Fibroblast of skin of abdomen (primary cell): ENCODE measurements at regions not wholly inside any gene's neighbourhood (a gene's known extent, or its start where the extent isn't known, plus 50 kb on each side); places are given as distances from the start of the nearest gene placed in this dataset.
A peak's percentile ranks its signal among the peaks of the same experiment; 100 is the strongest.
"Not testable (repeated sequence)": the region's sequence is repeated elsewhere in the genome, so short reads cannot be mapped to it uniquely, and the experiment has no call there.

Source experiments
- DNase-seq: peaks from one replicate; pipeline ENCODE4 v3.0.0-alpha.2; 2013

DNA sequence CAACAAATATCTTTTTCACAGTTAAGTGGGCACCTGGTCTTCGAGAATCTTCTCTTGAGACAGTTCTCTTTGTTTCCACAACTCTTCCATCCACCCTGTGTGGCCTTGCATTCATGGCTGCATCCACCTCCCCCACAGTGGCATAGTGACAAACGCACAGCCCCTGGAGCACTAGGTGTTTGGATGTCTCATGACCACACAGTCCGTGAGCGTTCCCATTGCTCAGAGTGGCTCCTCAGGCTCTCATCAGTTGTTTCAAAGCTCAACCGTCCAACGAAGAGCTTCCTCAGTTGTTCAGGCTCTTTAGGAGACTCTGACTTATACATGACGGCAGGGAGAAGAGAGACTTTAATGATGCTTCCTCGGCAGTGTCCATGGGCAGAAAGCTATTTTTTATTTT is 191.6 kb downstream of the CDRT15L2 start:
- DNase-seq = no peak

DNA sequence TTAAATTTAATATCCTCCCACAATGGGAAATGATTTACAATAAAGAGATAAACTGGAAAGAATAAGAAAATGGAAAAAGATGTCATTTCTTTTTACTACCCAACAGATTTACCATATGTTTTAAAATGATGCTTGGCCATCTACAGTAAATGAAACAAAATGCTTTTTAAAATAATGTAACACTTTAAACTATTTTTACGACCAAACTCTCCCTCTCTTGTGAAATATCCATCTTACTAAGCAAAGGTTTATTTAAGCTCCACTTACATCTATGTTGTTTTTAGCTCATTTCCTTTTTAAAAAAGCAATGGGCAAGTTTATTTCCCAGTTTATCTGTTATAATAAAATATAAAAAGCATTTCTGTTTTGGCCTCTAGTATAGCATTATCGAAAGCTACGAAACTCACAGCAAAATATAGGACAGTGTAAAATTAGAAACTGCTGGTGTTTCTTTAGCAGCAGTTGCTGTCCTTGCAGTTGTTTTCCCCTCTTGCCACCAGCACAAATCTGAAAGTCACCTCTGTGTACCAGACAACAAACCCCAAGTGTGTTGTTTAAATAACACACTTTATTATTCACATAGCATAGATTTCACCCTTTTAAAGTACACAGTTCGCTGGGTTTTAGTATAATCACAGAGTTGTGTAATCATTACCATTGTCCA is 195.1 kb downstream of the CDRT15L2 start:
- DNase-seq = no peak

DNA sequence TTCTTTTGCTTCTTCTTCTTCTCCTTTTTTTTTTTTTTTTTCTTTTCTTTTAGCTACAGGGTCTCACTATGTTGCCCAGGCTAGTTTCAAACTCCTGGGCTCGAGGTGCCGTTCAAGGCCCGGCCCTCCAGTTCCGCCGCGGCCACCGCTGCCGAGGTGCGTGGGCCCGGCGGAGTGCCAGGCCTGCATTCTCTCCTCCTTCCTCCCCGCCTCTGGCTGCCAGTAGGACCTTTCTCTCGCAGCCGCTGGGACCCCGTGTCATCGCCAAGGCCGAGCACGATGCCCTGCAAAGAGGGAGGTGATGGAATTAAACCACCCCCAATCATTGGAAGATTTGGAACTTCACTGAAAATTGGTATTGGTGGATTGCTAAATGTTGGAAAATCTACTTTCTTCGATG is 195.8 kb downstream of the CDRT15L2 start:
- DNase-seq = no peak

DNA sequence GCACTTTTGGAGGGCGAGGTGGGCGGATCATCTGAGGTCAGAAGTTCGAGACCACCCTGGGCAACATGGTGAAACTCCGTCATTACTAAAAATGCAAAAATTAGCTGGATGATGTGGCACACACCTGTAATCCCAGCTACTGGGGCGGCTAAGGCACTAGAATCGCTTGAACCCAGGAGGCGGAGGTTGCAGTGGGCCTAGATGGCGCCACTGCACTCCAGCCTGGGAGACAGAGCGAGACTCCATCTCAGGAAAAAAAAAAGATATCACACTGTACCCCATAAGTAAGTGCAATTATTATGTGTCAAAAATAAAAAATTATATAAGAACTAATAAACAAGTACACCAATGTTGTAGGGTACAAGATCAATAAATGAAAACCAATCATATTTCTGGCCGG is 200.0 kb downstream of the CDRT15L2 start:
- no peak for DNase-seq

DNA sequence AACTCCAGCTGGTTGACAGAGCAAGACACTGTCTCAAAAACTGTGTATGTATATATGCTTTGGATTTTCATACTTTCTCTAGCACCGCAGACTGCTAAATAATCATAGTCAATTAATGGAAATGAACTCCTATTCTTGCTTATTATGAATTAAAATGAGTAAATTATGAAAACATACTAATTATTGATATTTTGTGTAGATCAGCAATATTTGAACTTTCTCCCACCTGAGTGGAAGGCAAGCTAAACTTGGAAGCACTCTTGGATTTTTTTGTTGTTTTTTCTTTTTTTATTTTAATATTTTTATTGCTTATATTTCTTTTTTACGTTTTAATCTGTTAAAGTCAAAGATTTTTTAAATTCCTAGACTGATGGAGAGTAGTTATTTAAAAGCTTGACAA is 201.7 kb downstream of the CDRT15L2 start:
- no peak for DNase-seq

DNA sequence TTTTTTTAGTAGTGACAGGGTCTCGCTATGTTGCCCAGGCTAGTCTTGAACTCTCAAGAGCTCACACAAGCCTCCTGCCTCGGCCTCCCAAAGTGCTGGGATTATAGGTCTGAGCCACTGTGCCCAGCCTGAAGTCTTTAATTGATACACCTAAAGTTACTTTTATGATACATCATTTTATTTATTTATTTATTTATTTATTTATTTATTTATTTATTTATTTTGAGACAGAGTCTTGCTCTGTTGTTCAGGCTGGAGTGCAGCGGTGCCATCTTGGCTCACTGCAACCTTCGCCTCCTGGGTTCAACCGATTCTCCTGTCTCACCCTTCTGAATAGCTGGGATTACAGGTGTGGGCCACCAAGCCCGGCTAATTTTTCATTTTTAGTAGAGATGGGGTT is 202.3 kb downstream of the CDRT15L2 start:
- DNase-seq = not testable (repeated sequence)

DNA sequence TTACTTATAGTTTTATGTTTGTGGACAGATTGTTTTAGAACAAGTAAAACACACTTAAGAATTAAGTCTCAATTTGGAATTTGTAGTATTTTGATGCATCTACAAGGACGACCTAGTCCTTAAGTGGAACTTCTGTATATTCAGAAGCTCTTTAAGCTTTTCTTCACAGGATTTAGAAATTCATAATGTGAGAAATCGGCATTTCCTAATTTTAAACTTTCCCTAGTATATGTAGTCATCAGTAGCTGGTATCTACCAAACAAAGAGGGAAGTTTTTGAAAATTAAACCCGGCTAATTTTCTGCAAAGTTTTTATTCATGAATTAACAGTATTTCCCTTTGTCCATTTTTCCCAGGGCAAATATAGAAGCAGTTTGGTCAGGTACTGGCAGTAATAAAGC is 203.6 kb downstream of the CDRT15L2 start:
- no peak for DNase-seq

DNA sequence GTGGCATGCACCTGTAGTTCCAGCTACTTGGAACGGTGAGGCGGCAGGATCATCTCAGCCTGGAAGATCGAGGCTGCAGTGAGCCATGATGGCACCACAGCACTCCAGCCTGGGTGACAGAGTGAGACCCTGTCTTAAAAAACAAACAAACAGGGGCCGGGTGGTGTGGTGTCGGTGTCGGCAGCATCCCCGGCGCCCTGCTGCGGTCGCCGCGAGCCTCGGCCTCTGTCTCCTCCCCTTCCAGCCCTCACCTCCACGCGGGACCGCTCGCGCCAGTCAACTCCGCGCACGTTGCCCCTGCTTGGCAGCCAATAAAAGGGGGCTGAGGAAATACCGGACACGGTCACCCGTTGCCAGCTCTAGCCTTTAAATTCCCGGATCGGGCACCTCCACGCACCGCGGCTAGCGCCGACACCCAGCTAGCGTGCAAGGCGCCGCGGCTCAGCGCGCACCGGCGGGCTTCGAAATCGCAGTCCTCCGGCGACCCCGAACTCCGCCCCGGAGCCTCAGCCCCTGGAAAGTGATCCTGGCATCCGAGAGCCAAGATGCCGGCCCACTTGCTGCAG is 204.7 kb downstream of the CDRT15L2 start:
- no peak for DNase-seq

DNA sequence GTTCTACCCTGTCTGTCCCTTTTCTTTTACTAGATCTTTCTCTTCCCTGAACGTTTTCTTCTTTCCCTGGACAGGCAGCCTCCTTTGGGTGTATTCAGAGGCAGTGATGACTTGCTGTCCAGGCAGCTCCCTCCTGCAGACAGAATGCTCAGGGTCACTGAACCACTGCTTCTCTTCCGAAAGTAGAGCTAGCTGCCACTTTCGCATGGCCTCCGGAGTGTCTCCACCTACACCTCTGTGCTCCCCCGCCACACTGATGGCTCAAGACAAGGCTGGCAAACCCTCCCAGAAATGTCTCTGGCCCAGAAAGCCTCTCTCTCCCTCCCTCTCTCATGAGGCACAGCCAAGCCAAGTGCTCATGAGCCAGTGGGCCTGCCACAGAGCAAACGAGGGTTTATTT is 207.8 kb downstream of the CDRT15L2 start:
- no peak for DNase-seq

DNA sequence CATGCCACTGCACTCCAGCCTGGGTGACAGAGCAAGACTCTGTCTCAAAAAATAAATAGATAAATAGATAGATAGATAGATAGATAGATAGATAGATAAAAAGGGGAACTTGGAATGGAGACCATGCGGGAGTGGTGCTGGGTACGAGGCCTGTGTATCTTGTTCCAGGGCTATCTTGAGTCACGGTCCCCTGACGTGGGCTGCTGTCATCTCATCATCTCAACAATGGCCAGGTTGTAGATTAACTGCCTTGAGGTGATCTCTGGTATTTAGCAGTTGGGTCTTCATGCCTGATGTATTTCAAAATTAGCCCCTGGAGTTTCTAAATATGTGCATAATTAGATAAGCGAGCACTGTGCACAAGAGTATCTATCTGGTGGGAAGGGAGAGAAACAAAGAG is 212.1 kb downstream of the CDRT15L2 start:
- no peak for DNase-seq

DNA sequence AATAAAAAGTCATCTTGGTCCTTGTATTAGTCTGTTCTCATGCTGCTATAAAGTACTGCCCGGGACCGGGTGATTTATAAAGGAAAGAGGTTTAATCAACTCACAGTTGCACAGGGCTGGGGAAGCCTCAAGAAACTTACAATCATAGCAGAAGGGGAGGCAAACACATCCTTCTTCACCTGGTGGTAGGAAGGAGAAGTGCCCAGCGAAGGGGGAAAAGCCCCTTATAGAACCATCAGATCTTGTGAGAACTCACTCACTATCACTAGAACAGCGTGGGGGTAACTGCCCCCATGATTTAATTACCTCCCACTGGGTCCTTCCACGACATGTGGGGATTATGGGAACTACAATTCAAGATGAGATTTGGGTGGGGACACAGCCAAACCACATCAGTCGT is 215.0 kb downstream of the CDRT15L2 start:
- DNase-seq = not testable (repeated sequence)

DNA sequence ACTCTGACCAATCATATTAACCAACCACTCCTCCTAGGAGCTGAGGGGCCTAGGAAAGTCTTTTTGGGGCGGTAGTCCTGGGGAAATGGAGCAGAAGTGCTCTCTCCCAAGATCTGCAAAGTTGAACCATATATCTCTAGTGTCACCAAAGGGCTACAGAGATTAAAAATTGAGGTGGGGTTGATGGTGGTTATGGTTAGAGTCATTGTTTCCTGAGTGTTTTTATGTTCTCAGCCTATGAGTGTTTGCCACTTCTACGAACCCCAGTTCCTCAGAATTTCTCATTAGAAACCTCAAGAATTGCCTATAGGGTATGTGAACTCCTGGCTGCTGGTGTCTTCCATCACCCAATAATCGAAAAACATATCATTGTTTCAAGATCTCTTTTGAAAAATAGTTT is 217.8 kb downstream of the CDRT15L2 start:
- no peak for DNase-seq

DNA sequence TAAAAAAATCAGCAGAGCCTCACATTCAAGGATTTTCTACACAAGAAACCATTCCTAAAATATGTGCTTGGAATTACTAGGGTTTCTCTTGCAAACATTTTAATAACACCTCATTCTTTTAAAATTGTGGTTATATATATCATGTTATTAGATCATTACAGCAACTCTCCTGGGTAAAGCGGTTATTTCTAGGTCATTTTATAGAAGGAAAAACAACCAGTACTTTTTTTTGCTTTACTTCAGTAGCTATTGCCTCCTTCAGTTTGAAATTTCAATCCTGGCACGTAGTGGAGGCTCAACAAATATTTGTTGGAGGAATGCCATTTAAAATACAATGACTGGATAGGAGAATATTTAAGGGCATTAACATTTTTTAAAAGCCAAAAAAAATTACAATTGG is 220.6 kb downstream of the CDRT15L2 start:
- DNase-seq = peak; percentile 8

DNA sequence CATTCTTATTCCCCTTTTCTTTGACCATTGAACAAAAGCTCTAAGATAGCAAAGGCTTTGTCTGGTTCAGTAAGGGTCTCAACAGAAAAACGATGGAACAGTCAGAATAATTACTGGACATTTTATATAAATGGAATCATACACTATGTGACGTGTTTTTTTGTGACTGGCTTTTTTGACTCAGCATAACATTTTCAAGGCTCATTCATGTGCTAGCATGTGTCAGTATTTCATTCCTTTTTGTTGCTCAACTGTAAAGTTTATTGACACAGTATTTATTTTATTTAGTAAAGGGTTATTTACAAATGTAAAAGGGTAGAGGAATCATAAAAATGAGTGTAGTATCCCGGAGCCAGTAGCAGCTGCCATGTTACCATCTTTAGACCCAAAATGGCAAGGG is 226.2 kb downstream of the CDRT15L2 start:
- no peak for DNase-seq

DNA sequence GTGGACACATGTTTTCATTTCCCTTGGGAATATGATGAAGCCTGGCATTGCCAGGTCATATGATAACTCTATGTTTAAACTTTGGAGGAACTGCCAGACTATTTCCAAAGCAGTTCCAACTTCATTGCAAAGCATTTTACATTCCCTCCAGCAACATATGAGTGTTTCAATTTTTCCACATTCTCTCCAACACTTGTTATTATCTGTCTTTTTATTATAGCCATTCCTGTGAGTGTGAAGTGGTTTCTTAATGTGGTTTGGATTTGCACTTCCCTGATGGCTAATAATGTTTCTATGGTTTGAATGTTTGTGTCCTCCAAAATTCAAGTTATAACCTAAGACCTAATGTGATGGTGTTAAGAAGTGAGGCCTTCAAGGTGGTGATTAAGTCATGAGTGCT is 228.0 kb downstream of the CDRT15L2 start:
- not testable (repeated sequence) for DNase-seq

DNA sequence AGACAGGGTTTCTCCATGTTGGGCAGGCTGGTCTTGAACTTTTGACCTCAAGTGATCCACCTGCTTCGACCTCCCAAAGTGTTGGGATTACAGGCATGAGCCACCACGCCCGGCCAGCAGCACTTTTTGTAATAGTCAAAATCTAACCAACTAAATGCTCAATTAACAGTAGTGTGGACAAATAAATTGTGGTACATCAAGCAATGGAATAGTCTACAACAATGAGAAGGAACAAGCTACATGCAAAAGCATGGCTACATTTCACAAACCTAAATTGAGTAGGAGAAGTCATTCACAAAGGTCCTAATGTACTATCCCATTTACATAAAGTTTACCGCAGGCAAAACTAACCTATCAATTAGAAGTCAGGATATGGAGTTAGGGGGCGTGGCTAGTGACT is 227.4 kb downstream of the USP22 start:
- DNase-seq = not testable (repeated sequence)

DNA sequence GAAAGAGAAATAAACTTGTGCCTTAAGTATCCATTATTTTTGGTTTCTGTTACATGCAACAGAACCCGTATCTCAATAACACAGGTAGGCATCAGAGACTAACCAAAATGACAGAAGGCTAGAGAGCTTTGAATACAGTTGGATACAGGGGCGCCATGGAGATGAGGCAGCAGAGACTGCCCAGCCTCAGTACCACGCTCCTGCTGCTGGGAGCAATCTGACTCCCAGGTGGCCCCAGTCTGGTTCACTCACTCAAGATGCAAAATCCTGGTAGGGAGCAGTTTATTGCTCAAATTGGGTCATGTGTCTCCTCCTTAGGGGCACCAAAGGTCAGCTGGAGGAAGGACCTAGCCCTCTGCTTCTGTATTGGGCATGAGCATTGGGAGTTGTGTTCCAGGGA is 218.9 kb downstream of the USP22 start:
- DNase-seq = no peak

DNA sequence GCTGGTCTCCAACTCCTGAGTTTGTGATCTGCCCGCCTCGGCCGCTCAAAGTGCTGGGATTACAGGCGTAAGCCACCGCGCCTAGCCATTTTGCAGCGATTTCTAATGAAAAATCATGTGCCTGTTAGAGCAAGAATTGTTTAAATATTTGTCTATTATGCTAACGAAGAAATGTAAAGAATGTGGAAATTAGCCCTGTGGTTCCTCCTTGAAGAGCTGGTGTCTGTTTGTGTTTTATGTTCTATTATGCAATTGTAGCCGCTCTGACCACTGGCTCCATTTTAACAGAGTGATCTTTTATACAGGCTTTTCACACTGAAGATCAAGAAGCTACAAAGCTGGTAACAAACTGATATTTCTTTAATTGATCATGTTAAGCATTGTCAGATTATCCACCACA is 217.3 kb downstream of the USP22 start:
- no peak for DNase-seq

DNA sequence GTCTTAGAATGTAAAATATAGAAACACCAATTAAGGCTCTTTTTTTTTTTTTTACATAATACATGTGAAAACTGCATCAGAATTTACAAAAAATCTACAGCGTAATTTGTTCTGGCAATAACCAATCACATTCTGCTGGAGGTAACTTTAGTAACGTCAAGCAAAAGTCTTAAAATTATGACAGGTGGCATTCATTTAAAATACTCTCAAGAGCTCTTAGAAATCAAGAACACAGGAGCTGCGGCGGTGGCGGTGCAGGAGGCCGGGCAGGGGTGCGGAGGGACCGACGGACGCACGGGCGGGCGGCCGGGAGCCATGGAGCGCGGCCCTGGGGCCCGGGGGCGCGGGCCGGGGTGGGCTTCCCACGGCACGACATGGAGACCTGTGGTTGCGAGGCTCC is 202.4 kb downstream of the USP22 start:
- DNase-seq = not testable (repeated sequence)

DNA sequence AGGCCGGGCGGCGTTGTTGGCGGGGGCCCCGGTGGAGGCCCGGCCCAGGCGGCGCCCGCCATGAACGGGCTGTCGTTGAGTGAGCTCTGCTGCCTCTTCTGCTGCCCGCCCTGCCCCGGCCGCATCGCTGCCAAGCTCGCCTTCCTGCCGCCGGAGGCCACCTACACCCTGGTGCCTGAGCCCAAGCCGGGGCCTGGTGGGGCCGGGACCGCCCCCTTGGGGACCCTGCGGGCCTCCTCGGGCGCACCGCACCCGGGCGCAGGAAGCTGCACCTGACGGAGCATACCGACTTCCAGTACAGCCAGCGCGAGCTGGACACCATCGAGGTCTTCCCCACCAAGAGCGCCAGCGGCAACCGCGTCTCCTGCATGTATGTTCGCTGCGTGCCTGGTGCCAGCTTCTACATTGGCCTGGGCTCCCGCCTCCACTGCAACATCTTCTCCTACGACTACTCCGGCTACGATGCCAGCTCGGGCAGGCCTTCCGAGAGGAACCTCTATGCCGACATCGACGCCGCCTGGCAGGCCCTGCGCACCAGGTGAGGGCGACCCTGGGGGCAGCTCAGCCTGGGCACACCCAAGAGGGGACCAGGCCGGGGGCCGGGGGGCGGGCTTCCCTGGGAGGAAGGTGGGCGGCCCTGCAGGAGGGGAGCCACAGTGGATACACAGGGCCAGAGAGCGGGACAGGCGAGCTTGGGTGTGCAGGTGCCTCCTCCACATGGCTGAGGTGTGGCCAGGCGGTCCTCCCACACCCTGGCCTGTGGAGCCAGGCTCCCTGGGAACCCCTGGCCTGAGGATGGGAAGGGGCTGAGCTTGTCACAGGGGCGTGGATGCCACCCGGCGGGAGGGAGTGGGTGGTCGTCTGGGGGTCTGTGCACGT is 201.6 kb downstream of the USP22 start:
- DNase-seq = not testable (repeated sequence)

DNA sequence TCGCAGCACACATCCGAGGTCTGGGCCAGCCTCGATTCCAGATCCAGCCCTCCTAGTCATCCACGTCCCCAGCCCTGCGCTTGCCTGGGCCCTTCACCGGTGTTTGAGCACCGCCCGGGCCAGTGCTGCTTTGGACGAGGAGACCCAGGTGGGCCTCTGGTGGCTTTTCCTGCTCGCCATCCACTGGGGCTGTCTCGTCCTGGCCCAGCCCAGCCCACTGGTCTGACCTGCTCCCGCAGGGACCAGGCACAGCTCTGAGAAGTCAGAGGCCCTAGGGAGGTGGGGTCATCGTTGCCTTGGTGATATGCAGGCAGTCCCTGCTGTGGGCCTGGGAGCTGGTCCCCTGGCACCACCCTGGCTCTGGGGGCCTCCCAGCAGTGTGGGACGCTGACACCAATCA is 200.8 kb downstream of the USP22 start:
- not testable (repeated sequence) for DNase-seq

DNA sequence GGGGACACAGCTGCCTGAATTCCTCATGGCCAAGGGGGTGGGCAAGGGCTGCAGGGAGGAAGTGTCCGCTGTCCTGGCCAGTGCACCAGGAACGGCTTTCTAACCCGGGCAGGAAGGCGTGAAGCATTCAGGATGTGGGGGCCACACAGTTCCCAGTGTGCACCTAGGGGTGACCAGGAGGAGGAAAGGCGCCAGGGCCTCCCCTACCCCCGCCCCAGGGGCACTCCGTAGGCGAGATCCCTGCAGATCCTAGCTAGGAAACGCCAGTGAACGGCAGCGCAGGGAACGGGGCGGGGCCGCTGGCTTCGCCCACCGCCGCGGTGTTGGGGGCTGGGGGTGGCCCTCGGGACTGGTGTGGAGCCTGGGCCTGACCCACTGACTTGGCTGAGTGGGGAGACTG is 199.6 kb downstream of the USP22 start:
- DNase-seq = not testable (repeated sequence)

DNA sequence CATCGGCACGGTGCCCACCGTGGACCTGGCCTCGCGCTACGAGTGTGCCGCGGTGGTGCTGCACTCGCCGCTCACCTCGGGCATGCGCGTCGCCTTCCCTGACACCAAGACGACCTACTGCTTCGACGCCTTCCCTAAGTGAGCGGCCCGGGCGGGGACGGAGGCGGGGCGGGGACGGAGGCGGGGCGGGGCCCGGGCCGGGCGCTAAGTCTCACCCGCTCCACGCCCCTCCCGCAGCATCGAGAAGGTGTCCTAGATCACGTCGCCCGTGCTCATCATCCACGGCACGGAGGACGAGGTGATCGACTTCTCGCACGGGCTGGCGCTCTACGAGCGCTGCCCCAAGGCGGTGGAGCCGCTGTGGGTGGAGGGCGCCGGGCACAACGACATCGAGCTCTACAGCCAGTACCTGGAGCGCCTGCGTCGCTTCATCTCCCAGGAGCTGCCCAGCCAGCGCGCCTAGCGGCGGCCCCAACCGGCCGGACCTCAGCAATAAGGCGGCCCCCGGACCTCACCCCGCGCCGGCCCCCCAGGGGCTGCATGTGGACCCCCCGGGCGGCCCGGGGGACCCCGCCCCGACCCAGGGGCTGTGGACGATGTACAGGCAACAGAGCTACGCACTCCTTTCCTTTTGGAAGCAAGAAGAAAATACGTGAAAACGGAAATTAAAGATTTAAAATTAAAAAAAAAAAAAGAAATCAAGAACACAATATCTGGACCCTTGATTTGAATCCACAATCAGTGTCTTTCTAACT is 198.8 kb downstream of the USP22 start:
- not testable (repeated sequence) for DNase-seq
